PC-9 (cell line): ENCODE measurements at regions not wholly inside any gene's neighbourhood (a gene's known extent, or its start where the extent isn't known, plus 50 kb on each side); places are given as distances from the start of the nearest gene placed in this dataset.

ENCODE experiments used
- BruUV-seq: library from RNA; stranded (reverse); fragments of 400-500 nt; replicated peaks from 2 replicates; lab custom pipeline; 2021; lab: Mats Ljungman, UMichigan
- CTCF ChIA-PET: fragments of 300-600 bp; sonication (Branson Sonifier 250); formaldehyde crosslinking; loops from one replicate; lab custom pipeline; 2022; ENCODE audit warnings: antibody characterized with exemption; lab: Charles Lee
- POLR2A ChIA-PET: fragments of 300-600 bp; sonication (Branson Sonifier 250); formaldehyde crosslinking; loops from one replicate; lab custom pipeline; 2022; ENCODE audit warnings: antibody characterized with exemption; ENCODE audit not compliant: unreplicated experiment; lab: Charles Lee
- DNase-seq, 2 experiments: peaks; one replicate each; pipeline versions ENCODE4 v3.0.0 to v3.0.0-alpha.2; 2015 to 2022; ENCODE audit warnings: mixed read lengths in 1 of 2
- H2AFZ ChIP-seq: fragments of 200-600 bp; sonication (generic); 2 replicates; pipeline ENCODE4 v1.8.1; 2017; ENCODE audit warnings: antibody characterized with exemption
- H3F3A ChIP-seq: fragments of 200-600 bp; sonication (generic); 2 replicates; pipeline ENCODE4 v1.8.1; 2017; ENCODE audit warnings: antibody characterized with exemption, mild to moderate bottlenecking, low read depth; ENCODE audit not compliant: insufficient read depth
- H3K27ac ChIP-seq: fragments of 200-600 bp; sonication (generic); 2 replicates; pipeline ENCODE4 v1.6.1; 2016; ENCODE audit warnings: mixed run types
- H3K27me3 ChIP-seq: fragments of 200-600 bp; sonication (generic); 2 replicates; pipeline ENCODE4 v1.6.1; 2016; ENCODE audit warnings: low read depth, mixed run types; ENCODE audit not compliant: insufficient read depth
- H3K36me3 ChIP-seq: fragments of 200-600 bp; sonication (generic); 2 replicates; pipeline ENCODE4 v1.6.1; 2016; ENCODE audit warnings: low read depth, mixed run types
- H3K4me1 ChIP-seq: fragments of 200-600 bp; sonication (generic); replicated peaks from 2 replicates; pipeline ENCODE4 v1.6.1; 2016; ENCODE audit warnings: mixed run types; ENCODE audit not compliant: insufficient read depth
- H3K4me2 ChIP-seq: fragments of 200-600 bp; sonication (generic); 2 replicates; pipeline ENCODE4 v1.6.1; 2017; ENCODE audit warnings: mixed run types
- H3K4me3 ChIP-seq: fragments of 200-600 bp; sonication (generic); 2 replicates; pipeline ENCODE4 v1.6.1; 2016; ENCODE audit warnings: mixed run types
- H3K79me2 ChIP-seq: fragments of 200-600 bp; sonication (generic); 2 replicates; pipeline ENCODE4 v1.6.1; 2017; ENCODE audit warnings: low read depth, mixed run types
- H3K9me2 ChIP-seq: fragments of 200-600 bp; sonication (generic); 2 replicates; pipeline ENCODE4 v1.8.1; 2017; ENCODE audit warnings: mild to moderate bottlenecking; ENCODE audit not compliant: insufficient read depth
- H3K9me3 ChIP-seq: fragments of 200-600 bp; sonication (generic); 2 replicates; pipeline ENCODE4 v1.8.1; 2016; ENCODE audit warnings: low read depth; ENCODE audit not compliant: insufficient read depth
- H4K20me1 ChIP-seq: fragments of 200-600 bp; sonication (generic); 2 replicates; pipeline ENCODE4 v1.8.1; 2017; ENCODE audit not compliant: insufficient read depth
- EZH2 ChIP-seq: fragments of 200-600 bp; sonication (generic); IDR thresholded peaks from 2 replicates; pipeline ENCODE4 v1.8.0; 2017; ENCODE audit warnings: antibody characterized with exemption, low read depth
- intact Hi-C: fragments of 100-400 bp; cut with micrococcal nuclease; formaldehyde crosslinking; loops from one replicate; pipeline ENCODE4 v1.10.0; 2022; ENCODE audit not compliant: unreplicated experiment
- TF ChIP-seq, protein P1 (sequence below): fragments of 200-600 bp; sonication (generic); conservative IDR thresholded peaks from 2 replicates; pipeline ENCODE4 v1.6.1; 2017; ENCODE audit warnings: mixed run types, antibody characterized with exemption, mild to moderate bottlenecking, moderate library complexity

- Histone ChIP-seq H3K27ac (no peak overlapping the region), H3K36me3 (no peaks in the 10 kb centered on the region), H3K4me3 (no peak overlapping the region), H3K79me2 (no peaks in the 10 kb centered on the region), H3K27me3 (no peaks in the 10 kb centered on the region), H3K9me2 (no peaks in the 10 kb centered on the region), H4K20me1 (no peaks in the 10 kb centered on the region), H3F3A (peaks cover 43% of the 10 kb centered on the region), H2AFZ (no peak overlapping the region), H3K4me2 (no peak overlapping the region), H3K9me3 (0 out of 2 replicates have a peak, but pooled peaks cover 3% of the 10 kb centered on the region), H3K4me1 (peaks cover 63% of the 10 kb centered on the region)
- ChIA-PET CTCF (no interaction called here), POLR2A (no interaction called here)
- DNase-seq: no peak
- intact Hi-C loops: no loop called here
- TF ChIP-seq EZH2: no peak
- TF ChIP-seq, protein P1, sequence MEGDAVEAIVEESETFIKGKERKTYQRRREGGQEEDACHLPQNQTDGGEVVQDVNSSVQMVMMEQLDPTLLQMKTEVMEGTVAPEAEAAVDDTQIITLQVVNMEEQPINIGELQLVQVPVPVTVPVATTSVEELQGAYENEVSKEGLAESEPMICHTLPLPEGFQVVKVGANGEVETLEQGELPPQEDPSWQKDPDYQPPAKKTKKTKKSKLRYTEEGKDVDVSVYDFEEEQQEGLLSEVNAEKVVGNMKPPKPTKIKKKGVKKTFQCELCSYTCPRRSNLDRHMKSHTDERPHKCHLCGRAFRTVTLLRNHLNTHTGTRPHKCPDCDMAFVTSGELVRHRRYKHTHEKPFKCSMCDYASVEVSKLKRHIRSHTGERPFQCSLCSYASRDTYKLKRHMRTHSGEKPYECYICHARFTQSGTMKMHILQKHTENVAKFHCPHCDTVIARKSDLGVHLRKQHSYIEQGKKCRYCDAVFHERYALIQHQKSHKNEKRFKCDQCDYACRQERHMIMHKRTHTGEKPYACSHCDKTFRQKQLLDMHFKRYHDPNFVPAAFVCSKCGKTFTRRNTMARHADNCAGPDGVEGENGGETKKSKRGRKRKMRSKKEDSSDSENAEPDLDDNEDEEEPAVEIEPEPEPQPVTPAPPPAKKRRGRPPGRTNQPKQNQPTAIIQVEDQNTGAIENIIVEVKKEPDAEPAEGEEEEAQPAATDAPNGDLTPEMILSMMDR: no peak
- BruUV-seq: no TSS peak
These were observed 73.5 kb upstream of the XCR1 start for GRCh38 chr3:46100812-46101211.

- H3K4me1 ChIP-seq: peaks cover 45% of the 10 kb centered on the region
- TF ChIP-seq EZH2: no peak
- TF ChIP-seq, protein P1: no peak
- H3K4me2 ChIP-seq: peak overlapping the region; percentile 74
- CTCF ChIA-PET: interaction anchor here (0.6 to 0.7 kb wide), 2 partner anchors 9 to 16 kb away, joined by 3 to 6 read pairs; no protein-coding TSS in a partner anchor
- peak overlapping the region; percentile 85 for H3K27ac ChIP-seq
- peak in 1 of 2 experiments; percentile 85 for DNase-seq
- no peak overlapping the region; the same call in 1 of the 2 replicates for H2AFZ ChIP-seq
- H3K36me3 ChIP-seq: no peaks in the 10 kb centered on the region
- peaks cover 31% of the 10 kb centered on the region for H3F3A ChIP-seq
- no peak overlapping the region for H3K4me3 ChIP-seq
- no peaks in the 10 kb centered on the region for H3K79me2 ChIP-seq
- no peaks in the 10 kb centered on the region for H4K20me1 ChIP-seq
- H3K9me2 ChIP-seq: no peaks in the 10 kb centered on the region
- 0 out of 2 replicates have a peak, but pooled peaks cover 3% of the 10 kb centered on the region for H3K9me3 ChIP-seq
- BruUV-seq: no TSS peak
- POLR2A ChIA-PET: interaction anchor here (0.6 to 0.7 kb wide), 2 partner anchors 335 to 952 kb away, joined by 9 to 14 read pairs; partner anchors contain the start of gene CDCP1
- intact Hi-C loops: no loop called here
- no peaks in the 10 kb centered on the region for H3K27me3 ChIP-seq
These were observed 71.1 kb upstream of the XCR1 start for GRCh38 chr3:46098319-46098761.

- TF ChIP-seq, protein P1: no peak
- TF ChIP-seq EZH2: no peak
- Histone ChIP-seq H3K79me2 (no peaks in the 10 kb centered on the region), H2AFZ (0 out of 2 replicates have a peak overlapping the region, but pooled peaks have one; percentile 36), H3K4me3 (no peak overlapping the region), H3F3A (peaks cover 31% of the 10 kb centered on the region), H3K27me3 (no peaks in the 10 kb centered on the region), H4K20me1 (no peaks in the 10 kb centered on the region), H3K36me3 (no peaks in the 10 kb centered on the region), H3K27ac (peak overlapping the region; percentile 85), H3K4me2 (peak overlapping the region; percentile 74), H3K9me2 (no peaks in the 10 kb centered on the region), H3K9me3 (0 out of 2 replicates have a peak, but pooled peaks cover 3% of the 10 kb centered on the region), H3K4me1 (peaks cover 47% of the 10 kb centered on the region)
- CTCF ChIA-PET: no interaction called here
- intact Hi-C loops: no loop called here
- peak in 1 of 2 experiments; percentile 76 for DNase-seq
- POLR2A ChIA-PET: no interaction called here
- BruUV-seq: no TSS peak
These were observed 70.5 kb upstream of the XCR1 start for GRCh38 chr3:46097691-46098241.
